ENCODE measurements at regions not wholly inside any gene's neighbourhood (a gene's known extent, or its start where the extent isn't known, plus 50 kb on each side); places are given as distances from the start of the nearest gene placed in this dataset.

DNA sequence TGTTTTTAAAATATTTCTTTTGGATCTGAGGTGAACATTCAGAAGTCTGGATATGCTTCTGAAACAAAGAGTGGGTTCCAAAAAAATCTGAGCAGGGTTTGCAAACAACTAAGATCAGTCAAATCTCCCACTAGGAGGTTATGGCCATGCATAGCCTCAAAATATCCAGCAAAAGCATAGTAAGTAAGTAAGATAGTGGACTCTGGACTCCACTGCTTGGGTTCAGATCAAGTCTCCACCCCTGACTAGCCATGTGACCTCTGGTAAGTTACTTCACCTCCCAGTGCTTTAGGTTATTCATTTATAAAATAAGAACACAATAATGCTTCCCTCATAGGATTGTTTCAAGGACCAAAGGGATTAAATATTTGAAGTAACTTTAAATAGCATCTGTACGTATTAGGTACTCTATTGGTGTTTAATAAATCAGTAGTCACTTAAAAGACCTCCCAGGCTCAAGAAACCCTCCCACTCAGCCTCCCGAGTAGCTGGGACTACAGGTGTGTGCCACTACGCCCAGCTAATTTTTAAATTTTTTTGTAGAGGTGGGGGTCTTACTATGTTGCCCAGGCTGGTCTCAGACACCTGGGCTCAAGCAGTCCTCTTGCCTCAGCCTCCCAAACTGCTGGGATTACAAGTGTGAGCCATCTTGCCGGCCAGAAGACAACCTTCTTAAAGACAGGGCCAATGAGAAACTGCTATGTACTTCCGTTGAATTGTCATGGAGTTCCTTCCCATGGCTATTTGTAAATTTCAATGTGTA lies 95.7 kb upstream of the SOX5 start:
- DNase-seq (ENCODE audit: low read depth) = no peak

DNA sequence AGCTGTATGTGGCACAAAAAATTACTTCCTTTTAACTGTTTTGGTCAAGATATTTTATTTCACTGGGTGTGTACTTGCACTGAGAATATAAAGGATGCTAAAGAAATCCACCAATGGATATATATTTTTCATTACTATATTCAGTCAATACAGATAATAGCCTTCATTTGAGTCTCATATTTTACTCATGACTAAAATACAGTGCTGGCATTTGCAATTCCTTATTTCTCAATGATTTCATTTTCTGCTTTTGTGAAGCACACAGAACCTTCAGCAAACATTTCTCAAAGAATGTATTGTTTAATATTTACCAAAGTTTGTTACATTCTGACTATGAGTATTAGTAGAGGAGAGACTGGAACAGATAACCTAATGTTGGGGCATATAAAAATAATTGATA lies 93.2 kb upstream of the SOX5 start:
- DNase-seq (ENCODE audit: low read depth) = no peak

DNA sequence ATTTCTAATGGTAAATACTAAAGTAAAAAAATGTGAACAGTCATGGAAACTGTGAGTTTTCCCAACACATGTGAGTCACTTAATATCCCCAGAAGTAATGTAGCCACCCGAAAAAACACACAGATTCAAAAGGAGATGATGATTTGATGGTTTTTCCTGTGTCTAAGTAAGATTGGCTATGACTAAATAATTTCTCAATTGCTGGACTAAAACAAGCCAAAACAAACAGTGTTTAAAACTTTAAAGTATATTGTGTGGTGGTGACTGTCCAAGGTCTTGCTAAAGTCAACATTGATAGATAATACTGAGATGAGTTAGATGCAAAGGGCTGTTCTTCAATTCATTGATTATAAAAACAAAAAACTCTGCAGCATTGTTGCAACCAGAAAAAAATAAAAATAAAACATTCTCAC lies 89.6 kb upstream of the SOX5 start:
- peak; percentile 91 for DNase-seq (ENCODE audit: low read depth)

DNA sequence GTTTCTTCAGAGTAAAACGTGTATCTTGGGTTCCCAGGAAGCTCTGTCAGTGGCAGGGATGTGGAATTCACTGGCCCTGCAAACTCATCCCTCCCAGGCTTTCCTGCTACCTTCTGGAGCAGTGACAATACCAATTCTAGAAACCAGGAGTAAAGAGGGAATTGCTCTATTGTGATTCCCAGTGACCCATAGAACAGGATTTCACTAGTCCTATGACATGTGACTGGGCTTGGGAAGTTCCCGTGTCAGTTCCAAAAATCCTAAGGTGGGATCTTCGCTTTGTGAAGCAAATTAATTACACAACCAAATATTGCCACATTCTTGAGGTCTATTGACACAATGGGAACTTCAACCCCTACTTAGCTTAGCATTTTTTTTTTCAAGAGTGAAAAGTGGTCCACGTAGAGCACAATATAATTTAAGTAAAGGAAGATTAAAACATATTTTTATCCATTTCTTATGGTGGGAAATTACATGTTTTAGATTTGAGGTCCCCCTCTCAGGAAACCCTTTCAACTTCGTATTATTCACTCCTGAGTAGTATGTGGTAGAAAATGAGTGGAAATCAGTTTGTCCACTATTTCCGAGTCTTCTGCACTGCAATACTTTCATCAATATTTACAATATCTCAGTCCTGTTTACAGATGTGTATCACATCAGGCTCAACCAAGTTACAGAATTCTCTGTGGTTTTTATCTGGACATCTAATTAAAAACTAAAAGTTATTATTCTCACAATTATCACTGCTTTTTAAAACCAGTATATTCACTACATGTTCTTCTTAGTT lies 88.9 kb upstream of the SOX5 start:
- DNase-seq (ENCODE audit: low read depth) = no peak

DNA sequence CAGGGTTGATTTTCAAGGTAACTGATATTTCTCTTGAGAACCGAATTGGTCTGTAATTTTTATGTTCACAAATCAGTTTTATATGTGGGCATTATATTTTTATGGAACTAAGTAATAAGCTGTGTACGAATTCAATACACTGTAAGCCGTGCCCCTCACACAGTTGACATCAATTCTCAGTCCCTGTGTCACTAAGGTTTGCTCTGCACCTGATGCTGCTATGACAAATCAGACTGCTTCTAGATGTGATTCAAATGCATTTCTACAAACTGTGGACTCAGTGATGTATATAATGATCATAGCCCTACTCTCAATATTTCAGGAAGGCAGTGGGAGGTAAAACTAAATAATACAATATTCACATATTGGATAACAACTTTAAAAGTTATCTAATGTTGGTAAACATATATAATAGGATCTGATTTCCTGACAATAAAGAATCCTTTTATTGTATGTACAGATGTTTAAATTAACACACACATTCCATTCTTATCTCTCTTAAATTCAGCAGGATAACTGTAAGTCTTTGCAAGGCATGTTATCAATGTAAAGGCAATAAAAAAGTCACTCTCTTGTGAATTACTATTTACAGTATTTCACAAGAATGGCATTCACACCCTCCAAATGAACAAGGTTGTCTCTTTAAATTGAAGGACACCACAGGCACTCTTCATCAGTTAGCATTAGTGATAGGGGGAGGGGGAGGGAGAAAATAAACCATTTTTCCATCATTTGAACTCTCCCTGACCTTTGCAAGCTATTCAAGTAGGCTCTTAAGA lies 87.2 kb upstream of the SOX5 start:
- DNase-seq (ENCODE audit: low read depth) = no peak

DNA sequence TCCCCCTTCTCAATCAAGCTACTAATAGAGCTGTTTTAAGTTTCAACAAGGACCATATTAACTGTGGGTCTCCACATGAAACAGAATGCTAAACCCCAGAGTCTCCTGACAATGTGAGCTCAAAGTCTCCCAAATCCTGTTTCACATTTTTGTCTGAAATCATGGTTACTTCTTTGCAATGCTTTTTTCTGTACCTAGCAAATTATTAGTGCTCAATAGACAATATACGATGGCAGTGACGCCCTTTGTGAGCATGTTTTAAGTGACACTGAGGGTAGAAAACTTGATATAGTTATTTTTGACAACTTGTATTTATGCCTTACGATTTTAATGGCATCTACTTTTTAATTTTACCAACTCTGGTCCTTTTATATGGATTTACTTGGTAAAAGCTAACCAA lies 85.4 kb upstream of the SOX5 start:
- DNase-seq (ENCODE audit: low read depth) = no peak

DNA sequence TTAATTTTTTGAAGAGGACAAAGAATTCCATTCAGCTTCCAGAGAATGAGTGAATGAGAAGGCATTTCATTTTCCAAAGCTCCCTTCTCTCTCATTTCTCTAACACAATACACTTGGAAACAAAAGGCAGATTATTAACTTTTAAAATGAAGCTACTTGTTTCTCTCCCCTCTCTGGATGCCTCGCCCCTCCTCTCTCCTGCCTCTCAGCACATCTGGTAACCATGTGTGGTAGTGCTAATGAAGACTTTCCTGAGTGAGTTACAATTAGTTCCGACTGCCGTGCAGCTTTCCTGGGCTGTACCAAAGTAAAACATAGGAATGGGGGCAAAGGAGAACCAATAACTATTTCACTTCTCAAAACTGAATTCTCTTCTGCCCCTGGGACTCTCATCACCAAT lies 84.7 kb upstream of the SOX5 start:
- no peak for DNase-seq (ENCODE audit: low read depth)

DNA sequence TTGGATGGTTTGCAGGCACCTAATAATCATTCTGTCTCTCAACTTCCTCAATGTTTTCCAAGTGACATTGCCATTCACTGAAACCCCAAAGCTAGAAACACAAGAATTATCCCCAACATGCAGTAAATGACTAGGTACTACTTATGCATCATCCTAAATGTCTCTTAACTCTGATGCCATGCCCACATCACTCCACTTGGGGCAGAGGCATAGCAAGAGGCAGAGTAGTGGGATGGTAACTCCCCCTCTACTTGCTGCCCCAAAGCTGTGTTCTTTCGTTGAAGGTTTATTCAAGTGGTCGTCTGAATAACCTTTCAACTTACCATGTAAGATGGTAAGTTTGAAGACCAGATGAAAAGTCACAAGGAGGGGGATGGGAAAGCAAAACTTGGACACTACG lies 77.9 kb upstream of the SOX5 start:
- no peak for DNase-seq (ENCODE audit: low read depth)

DNA sequence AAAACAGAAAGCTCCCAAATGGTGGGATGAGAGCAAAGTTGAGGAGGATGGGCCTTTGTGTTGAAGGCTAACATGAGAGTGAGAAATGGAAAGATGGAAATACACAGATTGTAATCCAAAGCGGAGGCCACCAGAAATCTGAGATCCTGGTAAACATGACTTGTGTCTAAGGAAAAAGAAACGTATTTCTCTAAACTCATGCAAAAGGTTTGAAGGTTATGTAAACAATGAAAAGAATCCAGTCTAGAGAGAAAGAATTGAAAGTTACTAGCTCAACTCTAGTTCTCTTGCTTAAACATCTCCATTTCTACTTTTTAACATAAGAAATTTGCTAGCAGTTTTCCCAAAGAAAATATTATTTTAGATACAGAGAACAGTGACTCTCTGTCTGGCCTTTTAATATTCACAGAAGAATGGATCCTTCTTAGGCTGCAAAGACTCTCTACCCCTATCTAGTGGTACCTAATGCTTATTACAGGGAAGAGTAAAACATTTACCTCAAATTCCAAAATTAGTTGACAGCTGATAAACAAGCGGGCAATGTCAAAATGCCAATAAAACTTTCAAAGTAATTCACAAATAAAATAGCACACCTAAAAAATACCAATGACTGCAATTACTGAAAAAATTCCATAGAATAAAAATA lies 75.8 kb upstream of the SOX5 start:
- DNase-seq (ENCODE audit: low read depth) = no peak

DNA sequence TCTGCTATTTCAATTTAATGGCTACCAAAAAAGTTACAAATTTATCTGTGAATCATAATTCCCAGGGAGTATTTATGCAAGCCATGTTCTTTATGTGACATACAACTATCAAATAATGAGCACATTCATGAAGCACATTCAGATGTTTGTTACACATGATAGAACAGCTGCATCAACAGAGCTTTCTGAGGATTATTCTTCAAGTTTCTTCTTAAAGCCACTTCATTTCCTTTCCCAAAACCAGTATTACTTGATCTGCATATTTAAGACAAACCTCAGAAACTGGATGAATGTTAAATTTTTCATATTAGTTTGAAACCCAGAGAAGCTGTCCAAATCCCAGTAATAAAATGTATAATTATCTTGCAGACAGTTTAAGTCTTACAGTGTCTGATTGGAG lies 73.6 kb upstream of the SOX5 start:
- no peak for DNase-seq (ENCODE audit: low read depth)

DNA sequence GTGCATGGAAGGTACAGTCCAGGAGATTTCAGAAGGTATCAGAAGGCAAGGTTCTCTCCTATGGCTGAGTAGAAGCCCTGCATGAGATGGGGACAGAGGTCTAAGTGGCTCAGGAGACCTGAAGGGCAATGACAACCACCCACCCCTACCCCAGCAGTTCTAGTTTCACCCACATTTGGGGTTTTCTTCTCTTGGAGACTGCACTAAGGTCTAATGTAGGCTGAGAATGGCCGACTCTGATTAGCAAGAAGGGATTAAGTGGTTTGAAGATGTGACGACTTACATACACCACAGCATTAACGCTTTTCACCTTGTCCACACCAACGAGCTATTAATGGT lies 71.7 kb upstream of the SOX5 start:
- no peak for DNase-seq (ENCODE audit: low read depth)

DNA sequence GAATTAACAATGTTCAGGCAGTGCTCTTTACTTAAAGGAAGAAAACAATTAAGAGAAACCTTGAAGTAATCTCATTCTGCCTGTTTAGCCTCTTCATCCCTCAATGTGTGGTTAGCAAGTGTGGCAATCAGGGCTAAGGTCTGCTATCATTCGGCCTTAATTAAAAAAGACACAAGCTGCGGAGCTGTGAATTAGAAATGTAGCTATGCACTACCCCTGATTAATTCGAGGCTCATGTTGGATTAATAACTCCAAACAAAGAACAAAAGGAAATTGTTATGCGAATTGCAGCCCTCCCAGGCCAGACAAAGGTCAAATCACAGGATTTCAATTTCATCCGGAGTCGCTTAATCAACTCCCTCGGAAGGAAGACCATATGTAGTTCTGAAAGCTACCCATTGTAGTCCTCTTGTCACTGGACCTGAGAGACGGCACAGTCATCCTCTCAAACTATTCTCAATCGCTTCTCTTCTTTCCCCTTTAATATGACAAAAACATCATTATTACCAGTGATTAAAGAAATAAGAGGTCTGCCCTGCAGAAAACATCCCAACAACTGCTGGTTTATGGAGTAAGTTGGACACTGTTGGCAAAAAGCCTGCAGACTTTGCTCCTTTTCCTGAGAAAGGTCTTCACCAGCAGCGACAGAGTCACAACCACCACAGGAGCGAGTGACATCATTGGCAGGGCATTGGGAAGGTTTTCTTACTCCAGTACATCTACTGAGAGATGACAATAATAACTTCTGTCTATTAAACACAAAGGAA lies 71.1 kb upstream of the SOX5 start:
- no peak for DNase-seq (ENCODE audit: low read depth)

DNA sequence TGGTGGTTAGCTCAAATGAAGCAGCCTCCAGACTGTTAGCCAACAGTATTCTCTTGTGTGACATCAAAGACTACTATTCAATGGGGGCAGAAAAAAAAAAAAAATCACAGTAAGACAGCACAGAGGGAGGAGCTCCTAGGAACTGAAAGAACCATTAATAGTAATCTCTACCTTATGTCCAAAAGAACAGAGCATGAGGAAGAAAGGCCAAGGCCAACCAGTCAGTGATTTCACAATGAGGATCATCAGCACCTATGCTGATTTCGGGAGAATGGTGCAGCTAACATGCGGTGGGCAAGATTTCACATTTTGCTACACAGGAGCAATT lies 66.3 kb upstream of the SOX5 start:
- DNase-seq (ENCODE audit: low read depth) = no peak

DNA sequence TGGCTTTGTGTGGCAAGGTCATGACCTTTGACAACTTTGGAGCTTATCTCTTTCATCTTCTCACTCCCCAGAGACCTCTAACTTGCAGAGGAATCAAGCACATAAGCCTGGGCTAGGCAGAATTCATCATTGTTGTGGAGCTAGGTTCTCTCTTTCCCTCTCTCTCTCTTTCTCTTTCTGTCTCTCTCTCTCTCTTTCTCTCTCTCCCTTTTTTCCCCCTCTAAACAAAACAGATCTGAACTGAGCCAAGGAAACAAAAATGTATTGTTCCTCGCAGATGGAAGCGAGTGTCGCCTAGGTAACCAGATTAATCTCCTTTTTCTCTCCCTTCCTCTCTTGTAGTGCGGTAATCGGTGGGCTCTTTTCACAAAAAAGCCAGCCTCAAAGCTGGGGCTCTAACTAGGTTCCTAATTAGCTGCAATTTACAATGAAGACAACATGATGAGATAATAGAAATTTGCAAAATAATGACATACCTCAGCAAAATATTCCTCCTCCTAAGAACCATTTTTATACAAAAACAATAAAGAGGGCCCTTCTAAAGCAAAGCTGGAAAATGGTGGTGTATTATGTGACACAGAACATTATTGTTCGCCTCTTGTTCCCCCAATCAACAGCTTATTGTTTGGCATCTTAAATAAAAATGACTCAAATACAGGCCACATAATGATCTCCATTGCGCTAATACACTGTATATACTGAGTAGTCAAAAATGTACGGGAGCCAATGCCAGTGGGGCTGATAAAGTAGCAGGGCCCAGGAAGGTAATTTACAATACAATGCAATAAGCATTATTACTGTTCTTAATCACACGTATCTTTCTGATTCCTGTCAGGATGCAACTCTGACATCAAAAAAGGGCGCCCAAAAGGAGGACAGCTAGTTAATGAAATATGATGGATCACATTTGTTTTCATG lies 65.7 kb upstream of the SOX5 start:
- DNase-seq (ENCODE audit: low read depth) = no peak

DNA sequence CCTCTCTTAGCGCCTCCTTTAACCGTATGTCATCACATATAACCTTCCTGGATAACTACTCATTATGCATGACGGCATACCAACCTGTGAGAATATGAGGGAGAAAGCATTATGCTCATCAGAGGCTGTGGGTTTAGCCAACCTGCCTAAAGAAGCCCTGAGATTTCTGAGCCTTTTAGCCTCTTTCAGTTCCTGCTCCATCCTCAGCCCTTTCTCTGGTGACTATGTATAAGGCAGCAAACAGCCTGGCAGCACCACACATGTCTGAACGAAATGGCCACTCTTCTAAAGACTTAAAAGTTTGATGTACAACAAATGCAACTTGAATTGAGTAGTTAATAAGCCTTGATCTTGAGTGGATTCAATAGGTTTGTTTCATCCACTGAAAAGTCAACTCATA lies 64.8 kb upstream of the SOX5 start:
- no peak for DNase-seq (ENCODE audit: low read depth)

DNA sequence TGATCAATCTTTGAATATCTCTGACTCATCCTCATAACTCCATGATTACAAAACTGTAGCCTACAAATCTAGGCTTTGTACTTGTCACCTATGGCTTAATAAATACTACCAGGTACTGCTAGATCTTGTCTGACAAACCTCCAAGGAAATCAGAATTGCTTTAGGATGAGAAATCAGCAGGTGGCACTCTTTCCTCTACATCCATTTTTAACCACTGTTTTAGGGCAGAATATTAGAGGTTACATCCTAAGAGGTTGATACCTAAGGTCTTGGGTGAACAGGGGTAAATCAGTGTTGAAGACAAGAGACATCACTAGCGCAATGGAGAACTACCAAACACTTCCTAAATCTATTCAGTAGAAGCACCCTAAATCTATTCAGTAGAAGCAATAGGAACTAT lies 63.1 kb upstream of the SOX5 start:
- peak; percentile 34 for DNase-seq (ENCODE audit: low read depth)

DNA sequence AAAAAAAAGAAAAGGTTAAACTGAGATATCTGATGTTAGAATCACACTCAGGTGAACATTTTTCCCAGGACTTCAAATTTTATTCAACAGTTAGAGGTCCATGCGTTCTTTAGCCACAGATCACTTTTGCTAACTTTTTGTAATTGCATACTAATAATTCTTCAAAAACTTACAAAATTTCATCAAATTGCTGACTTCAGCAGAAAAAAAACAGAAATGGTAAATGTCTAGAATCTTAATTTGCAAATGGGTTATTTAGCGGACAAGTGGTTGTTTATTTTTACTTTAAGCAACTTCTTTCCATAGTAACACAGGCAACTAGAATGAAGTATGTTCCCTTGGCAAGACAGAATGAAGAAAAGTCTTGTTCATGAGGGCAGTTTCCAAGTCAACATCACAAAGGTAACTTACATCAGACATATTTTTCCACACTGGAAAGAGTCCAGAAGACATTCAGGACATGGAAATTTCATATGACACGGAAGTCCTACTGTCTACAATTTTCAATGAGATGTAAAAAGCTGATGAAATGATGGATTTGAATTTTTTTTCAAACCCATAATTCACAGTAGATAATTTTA lies 62.5 kb upstream of the SOX5 start:
- DNase-seq (ENCODE audit: low read depth) = no peak

DNA sequence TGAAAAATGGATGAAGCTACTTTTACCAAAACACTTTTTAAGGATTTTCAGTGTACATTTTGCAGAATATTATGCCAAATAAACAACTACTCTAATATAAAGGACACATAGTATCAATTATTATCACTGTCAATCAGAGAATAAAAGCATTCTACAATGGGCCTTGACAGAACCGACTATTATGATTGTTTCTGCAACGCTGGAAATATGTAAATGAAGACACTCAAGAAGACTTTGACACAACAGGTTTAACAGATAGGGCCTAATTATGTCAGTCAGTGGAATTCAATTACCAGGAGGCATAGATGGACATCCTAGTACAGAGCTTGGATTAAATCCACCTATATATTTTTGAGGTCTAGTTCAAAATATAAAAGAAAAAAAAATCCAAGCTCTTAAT lies 58.7 kb upstream of the SOX5 start:
- DNase-seq (ENCODE audit: low read depth) = no peak
